VCaP (cell line): ENCODE measurements at regions not wholly inside any gene's neighbourhood (a gene's known extent, or its start where the extent isn't known, plus 50 kb on each side); places are given as distances from the start of the nearest gene placed in this dataset.

Experiments
- H3K27ac ChIP-seq: fragments of 450-650 bp; 2 replicates; pipeline ENCODE4 v1.5.1; 2017
- CTCF ChIP-seq: fragments of 450-650 bp; conservative IDR thresholded peaks from 2 replicates; pipeline ENCODE4 v1.5.1; 2017; ENCODE audit warnings: mild to moderate bottlenecking, moderate library complexity

GRCh38 chrX:69321789-69322188, 156.5 kb upstream of the PJA1 start:
- no peak for TF ChIP-seq CTCF
- H3K27ac ChIP-seq, result no peak overlapping the region

- H3K27ac ChIP-seq, result no peak overlapping the region
- TF ChIP-seq CTCF, result no peak
Observed at GRCh38 chrX:69321006-69321655, 155.9 kb upstream of the PJA1 start.

- no peak for TF ChIP-seq CTCF
- H3K27ac ChIP-seq, result no peak overlapping the region
Observed at GRCh38 chrX:69320116-69320515, 154.9 kb upstream of the PJA1 start.

GRCh38 chrX:69319376-69319775, 154.1 kb upstream of the PJA1 start:
- TF ChIP-seq CTCF, result no peak
- no peak overlapping the region for H3K27ac ChIP-seq

GRCh38 chrX:69318651-69319340, 153.5 kb upstream of the PJA1 start:
- TF ChIP-seq CTCF, result no peak
- no peak overlapping the region for H3K27ac ChIP-seq

GRCh38 chrX:69317721-69318120, 152.5 kb upstream of the PJA1 start:
- TF ChIP-seq CTCF, result no peak

GRCh38 chrX:69314436-69315348, 149.4 kb upstream of the PJA1 start:
- no peak for TF ChIP-seq CTCF
- peak overlapping the region; percentile 28; the same call in 1 of the 2 replicates for H3K27ac ChIP-seq

More at GRCh38 chrX:69317721-69318120, 152.5 kb upstream of the PJA1 start:
- H3K27ac ChIP-seq, result no peak overlapping the region
